H1 (cell line): ENCODE measurements at regions not wholly inside any gene's neighbourhood (a gene's known extent, or its start where the extent isn't known, plus 50 kb on each side); places are given as distances from the start of the nearest gene placed in this dataset.

ENCODE experiments used
- CTCF ChIA-PET: fragments of 300-600 bp; sonication (Branson Sonifier 250); formaldehyde crosslinking; loops from one replicate; lab custom pipeline; 2021; ENCODE audit not compliant: partially characterized antibody; lab: Charles Lee
- POLR2A ChIA-PET: fragments of 300-600 bp; sonication (Branson Sonifier 250); formaldehyde crosslinking; loops from one replicate; lab custom pipeline; 2021; ENCODE audit warnings: inconsistent platforms; ENCODE audit not compliant: partially characterized antibody; lab: Charles Lee
- DNase-seq, 2 experiments: peaks; one replicate each; pipeline versions ENCODE4 v3.0.0 to v3.0.0-alpha.2; 2010 to 2022; ENCODE audit warnings: low spot score in 2 of 2, low read depth in 1 of 2, mixed read lengths in 1 of 2
- FAIRE-seq: peaks from 2 replicates; lab custom pipeline; 2011; peaks lifted over from hg19 to GRCh38; lab: Jason Lieb, UNC
- H2AFZ ChIP-seq: 2 replicates; pipeline ENCODE4 v1.8.1; 2012; ENCODE audit warnings: low read length, inconsistent platforms
- H2AK5ac ChIP-seq: 2 replicates; pipeline ENCODE4 v1.6.1; 2013; ENCODE audit warnings: low read depth, low read length
- H2BK120ac ChIP-seq: replicated peaks from 2 replicates; pipeline ENCODE3; 2013; ENCODE audit warnings: low read depth, low read length, inconsistent platforms
- H2BK12ac ChIP-seq: 2 replicates; pipeline ENCODE4 v1.6.1; 2013; ENCODE audit warnings: low read depth, low read length
- H2BK15ac ChIP-seq: 2 replicates; pipeline ENCODE4 v1.6.1; 2013; ENCODE audit warnings: low read length
- H2BK20ac ChIP-seq: 2 replicates; pipeline ENCODE4 v1.6.1; 2013; ENCODE audit warnings: low read length
- H2BK5ac ChIP-seq: 2 replicates; pipeline ENCODE4 v1.6.1; 2013; ENCODE audit warnings: low read depth, low read length
- H3K14ac ChIP-seq: 2 replicates; pipeline ENCODE4 v1.6.1; 2013; ENCODE audit warnings: inconsistent platforms; ENCODE audit not compliant: insufficient read length
- H3K18ac ChIP-seq: 2 replicates; pipeline ENCODE4 v1.6.1; 2013; ENCODE audit warnings: low read length; ENCODE audit errors: extremely low read depth
- H3K23ac ChIP-seq: 2 replicates; pipeline ENCODE4 v1.6.1; 2013; ENCODE audit warnings: inconsistent platforms; ENCODE audit not compliant: insufficient read length
- H3K23me2 ChIP-seq: 2 replicates; pipeline ENCODE4 v1.6.1; 2013; ENCODE audit warnings: low read depth, low read length
- H3K27ac ChIP-seq: 2 replicates; pipeline ENCODE4 v1.6.1; 2011; ENCODE audit warnings: low read depth, low read length, inconsistent platforms
- H3K27me3 ChIP-seq, 4 experiments: replicated peaks in 1 of 4; 1 replicate in 1 of 4; 2 replicates in 3 of 4; pipeline versions ENCODE4 v1.6.1 to v1.8.1; 2011 to 2013; ENCODE audit warnings: low read length in 3 of 4, mild to moderate bottlenecking in 3 of 4, inconsistent platforms in 2 of 4, mixed read lengths in 2 of 4, moderate library complexity in 1 of 4; ENCODE audit not compliant: control insufficient read depth in 3 of 4, insufficient read depth in 3 of 4; ENCODE audit errors: extremely low read depth in 1 of 4
- H3K36me3 ChIP-seq, 4 experiments: 2 replicates each; pipeline versions ENCODE4 v1.6.1 to v1.8.1; 2011 to 2013; ENCODE audit warnings: mild to moderate bottlenecking in 4 of 4, low read length in 3 of 4, moderate library complexity in 2 of 4, control low read depth in 1 of 4, inconsistent platforms in 1 of 4; ENCODE audit not compliant: insufficient read depth in 4 of 4, control insufficient read depth in 2 of 4
- H3K4ac ChIP-seq: replicated peaks from 2 replicates; pipeline ENCODE3; 2013; ENCODE audit warnings: low read length, low read depth, mixed read lengths, inconsistent platforms; ENCODE audit not compliant: insufficient read length
- H3K4me1 ChIP-seq, 4 experiments: replicated peaks in 1 of 4; 1 replicate in 1 of 4; 2 replicates in 3 of 4; pipeline versions ENCODE4 v1.6.1 to v1.8.1; 2011 to 2013; ENCODE audit warnings: low read length in 3 of 4, inconsistent platforms in 2 of 4, mixed read lengths in 1 of 4; ENCODE audit not compliant: insufficient read depth in 4 of 4, control insufficient read depth in 3 of 4
- H3K4me2 ChIP-seq, 2 experiments: 2 replicates each; pipeline versions ENCODE4 v1.6.1 to v1.8.1; 2011 to 2013; ENCODE audit warnings: low read depth in 2 of 2, low read length in 2 of 2, control low read depth in 1 of 2, inconsistent platforms in 1 of 2, mild to moderate bottlenecking in 1 of 2; ENCODE audit not compliant: insufficient read depth in 1 of 2
- H3K4me3 ChIP-seq, 4 experiments: fragments of 200-600, 300-600 bp in 1 of 4; sonication (generic), shearing (Covaris generic), sonication (Bioruptor Twin) in 1 of 4; 2 replicates each; pipeline versions ENCODE4 v1.5.1 to v1.8.1; 2011 to 2016; ENCODE audit warnings: low read length in 4 of 4, low read depth in 3 of 4, control low read depth in 2 of 4, inconsistent platforms in 2 of 4, mild to moderate bottlenecking in 2 of 4, mixed read lengths in 1 of 4, moderate library complexity in 1 of 4; ENCODE audit not compliant: insufficient read depth in 2 of 4; ENCODE audit errors: extremely low read depth in 1 of 4
- H3K56ac ChIP-seq: replicated peaks from 2 replicates; pipeline ENCODE3; 2013; ENCODE audit warnings: low read depth, mild to moderate bottlenecking, mixed read lengths, low read length, inconsistent platforms; ENCODE audit not compliant: insufficient read length
- H3K79me1 ChIP-seq: 2 replicates; pipeline ENCODE4 v1.6.1; 2013; ENCODE audit warnings: low read depth, low read length, control low read depth
- H3K79me2 ChIP-seq, 2 experiments: 2 replicates each; pipeline versions ENCODE4 v1.6.1 to v1.8.1; 2012 to 2013; ENCODE audit warnings: low read length in 2 of 2, mild to moderate bottlenecking in 2 of 2, inconsistent platforms in 1 of 2; ENCODE audit not compliant: insufficient read depth in 2 of 2, control insufficient read depth in 1 of 2
- H3K9ac ChIP-seq, 4 experiments: replicated peaks in 1 of 4; 1 replicate in 1 of 4; 2 replicates in 3 of 4; pipeline versions ENCODE4 v1.6.1 to v1.8.1; 2011 to 2013; ENCODE audit warnings: low read depth in 3 of 4, low read length in 3 of 4, control low read depth in 2 of 4, mild to moderate bottlenecking in 2 of 4, moderate library complexity in 2 of 4, inconsistent platforms in 1 of 4; ENCODE audit errors: extremely low read depth in 1 of 4
- H3K9me3 ChIP-seq, 2 experiments: 2 replicates each; pipeline versions ENCODE4 v1.6.1 to v1.8.1; 2012 to 2013; ENCODE audit warnings: mild to moderate bottlenecking in 2 of 2, moderate library complexity in 2 of 2, control low read depth in 1 of 2, inconsistent platforms in 1 of 2, low read depth in 1 of 2, low read length in 1 of 2, mixed read lengths in 1 of 2; ENCODE audit not compliant: insufficient read depth in 2 of 2
- H4K20me1 ChIP-seq, 2 experiments: replicated peaks in 1 of 2; 2 replicates each; pipeline versions ENCODE3 to v1.8.1; 2011 to 2013; ENCODE audit warnings: inconsistent platforms in 2 of 2, low read length in 2 of 2, mild to moderate bottlenecking in 1 of 2; ENCODE audit not compliant: insufficient read depth in 2 of 2, control insufficient read depth in 1 of 2
- H4K5ac ChIP-seq: 2 replicates; pipeline ENCODE4 v1.6.1; 2013; ENCODE audit warnings: low read length, low read depth, mixed read lengths, inconsistent platforms; ENCODE audit not compliant: insufficient read length
- H4K8ac ChIP-seq: 2 replicates; pipeline ENCODE4 v1.8.0; 2013; ENCODE audit warnings: mild to moderate bottlenecking, moderate library complexity, low read length, inconsistent platforms; ENCODE audit not compliant: insufficient read depth; ENCODE audit errors: extremely low read depth
- H4K91ac ChIP-seq: replicated peaks from 2 replicates; pipeline ENCODE3; 2013; ENCODE audit warnings: low read length, mixed read lengths, inconsistent platforms; ENCODE audit not compliant: insufficient read length
- BACH1 ChIP-seq: IDR thresholded peaks from 2 replicates; pipeline ENCODE4 v1.6.1; 2012; ENCODE audit warnings: low read length, improper control_type of control experiment
- CEBPB ChIP-seq: IDR thresholded peaks from 2 replicates; pipeline ENCODE4 v1.6.1; 2012; ENCODE audit warnings: low read depth, low read length
- CHD2 ChIP-seq: IDR thresholded peaks from 2 replicates; pipeline ENCODE4 v1.6.1; 2012; ENCODE audit warnings: low read length, improper control_type of control experiment
- CTBP2 ChIP-seq: IDR thresholded peaks from 2 replicates; pipeline ENCODE4 v1.7.0; 2011; ENCODE audit warnings: borderline replicate concordance, mild to moderate bottlenecking, moderate library complexity, mixed read lengths, low read length; ENCODE audit not compliant: insufficient read depth, insufficient read length
- HDAC6 ChIP-seq: IDR thresholded peaks from one replicate; pipeline ENCODE4 v1.7.1; 2012; ENCODE audit warnings: low read depth, mild to moderate bottlenecking, inconsistent platforms, low read length, moderate library complexity
- WGBS, 2 experiments: shearing (Covaris generic) in 1 of 2; methylation state at CpG; one replicate each; pipeline versions ENCODE4 v1.1.6 to v1.1.7; 2013 to 2015; ENCODE audit warnings: low lambda C conversion rate in 2 of 2, mixed read lengths in 2 of 2, inconsistent platforms in 1 of 2, low coverage in 1 of 2, missing lambda C conversion rate in 1 of 2; ENCODE audit not compliant: insufficient replicate concordance in 2 of 2, insufficient coverage in 1 of 2, insufficient read length in 1 of 2; ENCODE audit errors: extremely low coverage in 1 of 2, missing lambda C conversion rate in 1 of 2; 5-methylcytosine and 5-hydroxymethylcytosine counted together

DNA sequence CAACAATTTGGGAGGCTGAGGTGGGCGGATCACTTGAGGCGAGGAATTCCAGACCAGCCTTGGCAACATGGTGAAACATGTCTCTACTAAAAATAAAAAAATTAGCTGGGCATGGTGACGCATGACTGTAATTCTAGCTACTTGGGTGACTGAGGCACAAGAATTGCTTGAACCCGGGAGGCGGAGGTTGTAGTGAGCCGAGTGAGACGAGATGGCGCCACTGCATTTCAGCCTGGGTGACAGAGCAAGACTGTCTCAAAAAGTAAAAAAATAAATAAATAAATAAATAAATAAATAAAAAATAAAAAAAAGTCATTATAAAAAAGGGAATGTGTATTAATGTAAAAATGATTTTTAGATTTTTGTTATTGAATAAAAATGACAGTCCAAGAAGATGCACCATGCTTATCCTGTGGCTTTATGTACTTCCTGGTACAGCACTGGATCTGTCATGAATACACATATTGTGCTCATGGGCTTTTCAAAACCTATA is 658.8 kb upstream of the LRRN3 start:
- Histone ChIP-seq H3K27ac (no peak overlapping the region), H2BK120ac (no peak overlapping the region), H3K9ac (no peak overlapping the region), H3K4me3 (no peak overlapping the region), H2BK20ac (no peak overlapping the region), H3K23ac (no peak overlapping the region), H3K36me3 (no peaks in the 10 kb centered on the region), H4K5ac (no peak overlapping the region), H2AFZ (no peak overlapping the region), H3K4me1 (no peaks in the 10 kb centered on the region), H2AK5ac (no peak overlapping the region), H3K9me3 (no peaks in the 10 kb centered on the region), H3K4ac (no peak overlapping the region), H2BK5ac (no peak overlapping the region), H3K56ac (no peak overlapping the region), H3K79me1 (no peaks in the 10 kb centered on the region), H3K27me3 (no peaks in the 10 kb centered on the region), H4K20me1 (no peaks in the 10 kb centered on the region), H3K4me2 (no peak overlapping the region), H3K18ac (no peak overlapping the region), H3K14ac (no peak overlapping the region), H4K91ac (no peak overlapping the region), H4K8ac (no peak overlapping the region), H3K79me2 (no peaks in the 10 kb centered on the region), H2BK15ac (no peak overlapping the region), H3K23me2 (no peaks in the 10 kb centered on the region), H2BK12ac (no peak overlapping the region)
- WGBS, 2 experiments: 95% methylated on average over 8 of the region's 8 CpGs; no CpG with 5 or more reads in 1 of the 2 experiments
- ChIA-PET CTCF (interaction anchor here (0.7 to 1.4 kb wide), 3 partner anchors 10 to 160 kb away, joined by 3 to 5 read pairs (median 4); no protein-coding TSS in a partner anchor), POLR2A (no interaction called here)
- DNase-seq: no peak
- no peak for FAIRE-seq
- TF ChIP-seq HDAC6 (no peak), CHD2 (no peak), CTBP2 (no peak), BACH1 (no peak), CEBPB (no peak)
